OCI-LY3 (cell line): ENCODE measurements at regions not wholly inside any gene's neighbourhood (a gene's known extent, or its start where the extent isn't known, plus 50 kb on each side); places are given as distances from the start of the nearest gene placed in this dataset.

Source experiments
- EZH2phosphoT487 ChIP-seq: fragments of 200-600 bp; shearing (Covaris generic); IDR thresholded peaks from 2 replicates; pipeline ENCODE4 v1.6.1; 2018; ENCODE audit warnings: antibody characterized with exemption, mixed run types, low read depth
- TF ChIP-seq, protein P1 (sequence below): fragments of 200-600, 300-600 bp; sonication (generic); IDR thresholded peaks from 2 replicates; pipeline ENCODE4 v1.5.1; 2014; ENCODE audit warnings: antibody characterized with exemption, low read length, low read depth

DNA sequence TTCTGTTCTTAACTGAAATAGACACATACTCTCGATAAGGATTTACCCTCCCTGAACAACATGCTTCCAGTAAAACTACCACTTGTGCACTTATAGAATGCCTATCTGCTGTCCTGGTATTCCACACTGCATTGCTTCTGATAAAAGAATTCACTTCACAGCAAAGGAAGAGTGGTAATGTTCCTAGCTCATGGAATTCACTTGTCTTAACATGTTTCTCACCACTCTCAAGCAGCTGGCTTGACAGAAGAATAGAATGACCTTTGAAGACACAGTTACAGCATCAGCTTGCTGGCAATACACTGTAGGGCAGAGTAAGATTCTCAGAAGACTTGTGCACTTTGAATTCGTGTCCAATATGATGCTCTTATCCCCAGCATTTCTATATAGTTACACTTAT is 524.1 kb upstream of the CNTNAP5 start:
- TF ChIP-seq, protein P1, sequence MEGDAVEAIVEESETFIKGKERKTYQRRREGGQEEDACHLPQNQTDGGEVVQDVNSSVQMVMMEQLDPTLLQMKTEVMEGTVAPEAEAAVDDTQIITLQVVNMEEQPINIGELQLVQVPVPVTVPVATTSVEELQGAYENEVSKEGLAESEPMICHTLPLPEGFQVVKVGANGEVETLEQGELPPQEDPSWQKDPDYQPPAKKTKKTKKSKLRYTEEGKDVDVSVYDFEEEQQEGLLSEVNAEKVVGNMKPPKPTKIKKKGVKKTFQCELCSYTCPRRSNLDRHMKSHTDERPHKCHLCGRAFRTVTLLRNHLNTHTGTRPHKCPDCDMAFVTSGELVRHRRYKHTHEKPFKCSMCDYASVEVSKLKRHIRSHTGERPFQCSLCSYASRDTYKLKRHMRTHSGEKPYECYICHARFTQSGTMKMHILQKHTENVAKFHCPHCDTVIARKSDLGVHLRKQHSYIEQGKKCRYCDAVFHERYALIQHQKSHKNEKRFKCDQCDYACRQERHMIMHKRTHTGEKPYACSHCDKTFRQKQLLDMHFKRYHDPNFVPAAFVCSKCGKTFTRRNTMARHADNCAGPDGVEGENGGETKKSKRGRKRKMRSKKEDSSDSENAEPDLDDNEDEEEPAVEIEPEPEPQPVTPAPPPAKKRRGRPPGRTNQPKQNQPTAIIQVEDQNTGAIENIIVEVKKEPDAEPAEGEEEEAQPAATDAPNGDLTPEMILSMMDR = no peak
- TF ChIP-seq EZH2phosphoT487 = no peak
